ENCODE measurements at regions not wholly inside any gene's neighbourhood (a gene's known extent, or its start where the extent isn't known, plus 50 kb on each side); places are given as distances from the start of the nearest gene placed in this dataset.

DNA sequence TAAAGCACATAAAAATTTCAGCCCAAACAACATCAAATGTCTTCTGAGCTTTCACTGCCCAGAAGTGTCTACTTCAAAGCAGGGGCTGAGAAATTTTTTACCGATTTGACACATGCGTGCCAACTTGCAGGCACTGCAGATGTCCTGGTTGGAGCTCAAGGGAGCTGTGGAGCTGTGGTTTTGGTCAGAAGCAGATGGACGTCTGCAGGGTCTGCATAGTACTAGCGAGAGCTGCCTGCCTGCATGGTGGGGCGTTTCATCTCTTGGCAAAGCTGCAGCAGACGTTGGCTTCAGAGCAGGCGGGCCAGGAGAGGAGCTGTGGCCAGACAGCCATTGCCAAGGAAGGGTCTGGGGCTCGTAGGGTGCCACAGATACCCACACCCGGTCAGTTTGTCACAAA, 296.7 kb downstream of the GLRX3 start:
- TF ChIP-seq, protein P1, sequence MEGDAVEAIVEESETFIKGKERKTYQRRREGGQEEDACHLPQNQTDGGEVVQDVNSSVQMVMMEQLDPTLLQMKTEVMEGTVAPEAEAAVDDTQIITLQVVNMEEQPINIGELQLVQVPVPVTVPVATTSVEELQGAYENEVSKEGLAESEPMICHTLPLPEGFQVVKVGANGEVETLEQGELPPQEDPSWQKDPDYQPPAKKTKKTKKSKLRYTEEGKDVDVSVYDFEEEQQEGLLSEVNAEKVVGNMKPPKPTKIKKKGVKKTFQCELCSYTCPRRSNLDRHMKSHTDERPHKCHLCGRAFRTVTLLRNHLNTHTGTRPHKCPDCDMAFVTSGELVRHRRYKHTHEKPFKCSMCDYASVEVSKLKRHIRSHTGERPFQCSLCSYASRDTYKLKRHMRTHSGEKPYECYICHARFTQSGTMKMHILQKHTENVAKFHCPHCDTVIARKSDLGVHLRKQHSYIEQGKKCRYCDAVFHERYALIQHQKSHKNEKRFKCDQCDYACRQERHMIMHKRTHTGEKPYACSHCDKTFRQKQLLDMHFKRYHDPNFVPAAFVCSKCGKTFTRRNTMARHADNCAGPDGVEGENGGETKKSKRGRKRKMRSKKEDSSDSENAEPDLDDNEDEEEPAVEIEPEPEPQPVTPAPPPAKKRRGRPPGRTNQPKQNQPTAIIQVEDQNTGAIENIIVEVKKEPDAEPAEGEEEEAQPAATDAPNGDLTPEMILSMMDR (IDR thresholded peaks at IDR 0.05) = no peak
- TF ChIP-seq POLR2A (IDR thresholded peaks at IDR 0.05) = no peak
